CD14-positive monocyte (primary cell): ENCODE measurements at regions not wholly inside any gene's neighbourhood (a gene's known extent, or its start where the extent isn't known, plus 50 kb on each side); places are given as distances from the start of the nearest gene placed in this dataset.

ENCODE experiments used
- DNase-seq, 3 donors: peaks; one replicate each; pipeline ENCODE4 v3.0.0-alpha.2; 2011 to 2022
- H2AFZ ChIP-seq: 2 replicates; pipeline ENCODE4 v1.6.0; 2012; ENCODE audit warnings: mild to moderate bottlenecking, low read depth, low read length, inconsistent platforms; ENCODE audit not compliant: insufficient read depth, poor library complexity, severe bottlenecking
- H3K27ac ChIP-seq, 2 donors: 1 replicate in 1 of 2; 2 replicates in 1 of 2; pipeline ENCODE4 v1.5.1; 2012 to 2013; ENCODE audit warnings: low read length in 2 of 2, control low read depth in 1 of 2, inconsistent platforms in 1 of 2, low read depth in 1 of 2, mild to moderate bottlenecking in 1 of 2
- H3K27me3 ChIP-seq, 2 donors: one replicate each; pipeline versions ENCODE4 v1.6.0 to v1.6.1; 2011 to 2013; ENCODE audit warnings: low read length in 2 of 2; ENCODE audit not compliant: control insufficient read depth in 2 of 2, insufficient read depth in 2 of 2
- H3K36me3 ChIP-seq, 2 donors: replicated peaks in 1 of 2; 1 replicate in 1 of 2; 2 replicates in 1 of 2; pipeline versions ENCODE4 v1.5.1 to v1.6.1; 2012 to 2013; ENCODE audit warnings: low read length in 2 of 2, control low read depth in 1 of 2, inconsistent platforms in 1 of 2, mild to moderate bottlenecking in 1 of 2; ENCODE audit not compliant: insufficient read depth in 2 of 2, control insufficient read depth in 1 of 2
- H3K4me1 ChIP-seq, 2 donors: 1 replicate in 1 of 2; 2 replicates in 1 of 2; pipeline versions ENCODE4 v1.5.1 to v1.6.1; 2012 to 2013; ENCODE audit warnings: low read length in 2 of 2, control low read depth in 1 of 2, inconsistent platforms in 1 of 2, mild to moderate bottlenecking in 1 of 2, moderate library complexity in 1 of 2; ENCODE audit not compliant: insufficient read depth in 2 of 2, control insufficient read depth in 1 of 2
- H3K4me2 ChIP-seq: replicated peaks from 2 replicates; pipeline ENCODE3; 2012; ENCODE audit warnings: low read length, moderate library complexity, mild to moderate bottlenecking; ENCODE audit not compliant: poor library complexity, severe bottlenecking; ENCODE audit errors: extremely low read depth
- H3K4me3 ChIP-seq, 3 experiments: fragments of 200-600 bp in 1 of 3; sonication (generic) in 1 of 3; replicated peaks in 1 of 3; 1 replicate in 2 of 3; 2 replicates in 1 of 3; pipeline ENCODE4 v1.5.1; 2011 to 2013; ENCODE audit warnings: low read length in 3 of 3, mild to moderate bottlenecking in 3 of 3, control low read depth in 2 of 3, low read depth in 2 of 3, inconsistent platforms in 1 of 3, moderate library complexity in 1 of 3
- H3K79me2 ChIP-seq: 2 replicates; pipeline ENCODE4 v1.6.0; 2012; ENCODE audit warnings: mild to moderate bottlenecking, control low read depth, inconsistent platforms, low read length, moderate library complexity; ENCODE audit not compliant: insufficient read depth
- H3K9ac ChIP-seq: 2 replicates; pipeline ENCODE4 v1.6.0; 2017; ENCODE audit warnings: low read length, mild to moderate bottlenecking; ENCODE audit not compliant: insufficient read depth, poor library complexity, severe bottlenecking
- H3K9me3 ChIP-seq, 2 donors: replicated peaks in 1 of 2; 1 replicate in 1 of 2; 2 replicates in 1 of 2; pipeline versions ENCODE4 v1.5.1 to v1.6.1; 2012 to 2013; ENCODE audit warnings: low read length in 2 of 2, control low read depth in 1 of 2; ENCODE audit not compliant: control insufficient read depth in 1 of 2, insufficient read depth in 1 of 2
- H4K20me1 ChIP-seq: 2 replicates; pipeline ENCODE4 v1.6.0; 2012; ENCODE audit warnings: mild to moderate bottlenecking, low read length, control low read depth, moderate library complexity; ENCODE audit not compliant: insufficient read depth
- H3K27ac Mint-ChIP-seq, 7 donors: one replicate each; pipeline ENCODE4 v1.8.0; 2020; ENCODE audit warnings: mild to moderate bottlenecking in 7 of 7, mixed read lengths in 7 of 7, moderate library complexity in 6 of 7, inconsistent platforms in 2 of 7
- H3K27me3 Mint-ChIP-seq, 3 donors: one replicate each; pipeline ENCODE4 v1.8.0; 2021 to 2022; ENCODE audit warnings: low read depth in 3 of 3, mild to moderate bottlenecking in 3 of 3, mixed read lengths in 3 of 3, moderate library complexity in 3 of 3, inconsistent platforms in 1 of 3
- H3K36me3 Mint-ChIP-seq, 2 donors: one replicate each; pipeline ENCODE4 v1.8.0; 2020; ENCODE audit warnings: mixed read lengths in 2 of 2, inconsistent platforms in 1 of 2, mild to moderate bottlenecking in 1 of 2
- H3K4me1 Mint-ChIP-seq: one replicate; pipeline ENCODE4 v1.8.0; 2020; ENCODE audit warnings: mild to moderate bottlenecking, mixed read lengths
- H3K4me3 Mint-ChIP-seq, 2 donors: one replicate each; pipeline ENCODE4 v1.8.0; 2020; ENCODE audit warnings: mild to moderate bottlenecking in 2 of 2, mixed read lengths in 2 of 2, moderate library complexity in 1 of 2
- H3K9me3 Mint-ChIP-seq, 7 donors: one replicate each; pipeline ENCODE4 v1.8.0; 2020 to 2022; ENCODE audit warnings: mixed read lengths in 7 of 7, mild to moderate bottlenecking in 6 of 7, moderate library complexity in 6 of 7, inconsistent platforms in 2 of 7
- WGBS: methylation state at CpG from one replicate; pipeline ENCODE4 v1.1.5; 2013; ENCODE audit warnings: missing lambda C conversion rate; ENCODE audit not compliant: insufficient coverage; 5-methylcytosine and 5-hydroxymethylcytosine counted together
- intact Hi-C, 2 donors: fragments of 100-400 bp; cut with micrococcal nuclease; formaldehyde crosslinking; loops; one replicate each; pipeline versions ENCODE4 v1.15.0 to v1.15.1; 2023
- TF ChIP-seq, protein P1 (sequence below): fragments of 200-600 bp; IDR thresholded peaks from one replicate; pipeline ENCODE4 v1.8.0; 2022; ENCODE audit warnings: antibody characterized with exemption, mild to moderate bottlenecking

DNA sequence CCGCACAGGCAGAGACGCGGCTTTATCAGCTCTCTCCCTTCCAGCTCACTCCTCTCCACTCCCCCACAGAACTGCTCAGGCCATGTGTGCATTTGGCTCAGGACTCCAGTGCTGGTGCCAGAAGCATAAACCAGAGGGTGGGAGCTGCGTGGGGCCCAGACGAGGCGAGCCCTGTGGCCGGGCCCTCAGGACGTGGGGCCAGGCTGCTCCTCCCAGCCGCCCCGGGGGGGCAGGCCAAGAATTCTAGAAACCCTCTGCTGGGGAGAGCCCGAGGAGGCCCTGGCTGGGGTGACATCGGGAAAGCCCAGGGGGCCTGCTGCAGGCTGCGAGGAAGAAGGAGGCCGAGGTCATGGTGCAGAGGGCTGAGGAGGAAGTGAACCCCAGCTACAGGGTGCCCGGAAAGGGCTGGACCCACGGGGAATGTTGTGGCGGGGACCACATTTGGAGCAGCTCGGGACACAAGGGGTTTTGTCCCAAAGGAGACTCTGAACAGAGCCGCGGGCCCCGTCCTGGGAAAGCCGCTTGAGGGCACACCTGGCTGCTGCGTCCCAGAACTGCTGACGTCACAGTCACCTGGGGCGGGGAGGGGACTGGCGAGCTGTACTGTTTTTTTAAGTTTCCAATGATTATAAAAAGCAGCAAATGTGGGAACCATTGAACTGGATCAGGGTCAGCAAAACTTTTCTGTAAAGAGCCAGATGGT is 107.1 kb downstream of the BANF2 start:
- Mint-ChIP-seq H3K36me3 (no peaks in the 10 kb centered on the region), H3K4me1 (no peaks in the 10 kb centered on the region), H3K4me3 (no peak overlapping the region), H3K27ac (no peak overlapping the region), H3K9me3 (peaks cover 0 to 5% (median 0%) of the 10 kb centered on the region in 7 donors), H3K27me3 (peaks cover 0 to 3% (median 2%) of the 10 kb centered on the region in 3 donors)
- H3K36me3 ChIP-seq, result no peaks in the 10 kb centered on the region
- no peaks in the 10 kb centered on the region for H3K9me3 ChIP-seq
- no peaks in the 10 kb centered on the region for H3K27me3 ChIP-seq
- no peak overlapping the region for H3K4me3 ChIP-seq
- no peak overlapping the region for H2AFZ ChIP-seq
- H3K9ac ChIP-seq, result no peak overlapping the region
- H3K27ac ChIP-seq, result no peak overlapping the region
- DNase-seq, result no peak
- H3K4me2 ChIP-seq, result no peak overlapping the region
- TF ChIP-seq, protein P1, sequence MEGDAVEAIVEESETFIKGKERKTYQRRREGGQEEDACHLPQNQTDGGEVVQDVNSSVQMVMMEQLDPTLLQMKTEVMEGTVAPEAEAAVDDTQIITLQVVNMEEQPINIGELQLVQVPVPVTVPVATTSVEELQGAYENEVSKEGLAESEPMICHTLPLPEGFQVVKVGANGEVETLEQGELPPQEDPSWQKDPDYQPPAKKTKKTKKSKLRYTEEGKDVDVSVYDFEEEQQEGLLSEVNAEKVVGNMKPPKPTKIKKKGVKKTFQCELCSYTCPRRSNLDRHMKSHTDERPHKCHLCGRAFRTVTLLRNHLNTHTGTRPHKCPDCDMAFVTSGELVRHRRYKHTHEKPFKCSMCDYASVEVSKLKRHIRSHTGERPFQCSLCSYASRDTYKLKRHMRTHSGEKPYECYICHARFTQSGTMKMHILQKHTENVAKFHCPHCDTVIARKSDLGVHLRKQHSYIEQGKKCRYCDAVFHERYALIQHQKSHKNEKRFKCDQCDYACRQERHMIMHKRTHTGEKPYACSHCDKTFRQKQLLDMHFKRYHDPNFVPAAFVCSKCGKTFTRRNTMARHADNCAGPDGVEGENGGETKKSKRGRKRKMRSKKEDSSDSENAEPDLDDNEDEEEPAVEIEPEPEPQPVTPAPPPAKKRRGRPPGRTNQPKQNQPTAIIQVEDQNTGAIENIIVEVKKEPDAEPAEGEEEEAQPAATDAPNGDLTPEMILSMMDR, result no peak
- H4K20me1 ChIP-seq, result no peaks in the 10 kb centered on the region
- 88% methylated on average over 22 of the region's 26 CpGs for WGBS
- no peaks in the 10 kb centered on the region for H3K4me1 ChIP-seq
- intact Hi-C loops, result no loop called here
- H3K79me2 ChIP-seq, result no peaks in the 10 kb centered on the region

DNA sequence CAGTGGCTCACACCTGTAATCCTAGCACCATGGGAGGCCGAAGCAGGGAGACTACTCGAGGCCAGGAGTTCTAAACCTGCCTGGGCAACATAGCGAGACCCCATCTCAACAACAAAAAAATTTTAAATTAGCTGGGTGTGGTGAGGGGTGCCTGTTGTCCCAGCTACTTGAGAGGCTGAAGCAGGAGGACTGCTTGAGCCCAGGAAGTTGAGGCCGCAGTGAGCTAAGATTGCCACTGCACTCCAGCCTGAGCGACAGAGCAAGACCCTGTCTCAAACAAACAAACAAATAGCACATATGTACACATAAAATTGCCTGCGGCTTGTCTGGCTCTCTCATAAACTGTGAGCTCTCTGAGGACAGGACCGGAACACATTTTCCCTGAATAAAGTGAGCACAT is 106.3 kb downstream of the BANF2 start:
- Histone ChIP-seq H2AFZ (no peak overlapping the region), H3K4me3 (no peak overlapping the region), H3K79me2 (no peaks in the 10 kb centered on the region), H3K9me3 (no peaks in the 10 kb centered on the region), H3K36me3 (no peaks in the 10 kb centered on the region), H3K27ac (no peak overlapping the region), H3K4me2 (no peak overlapping the region), H3K27me3 (no peaks in the 10 kb centered on the region), H3K4me1 (no peaks in the 10 kb centered on the region), H3K9ac (no peak overlapping the region), H4K20me1 (no peaks in the 10 kb centered on the region)
- TF ChIP-seq, protein P1, result no peak
- H3K27ac Mint-ChIP-seq, result no peak overlapping the region
- no peaks in the 10 kb centered on the region for H3K36me3 Mint-ChIP-seq
- intact Hi-C loops, result no loop called here
- H3K9me3 Mint-ChIP-seq, result peaks cover 0 to 8% (median 0%) of the 10 kb centered on the region in 7 donors
- H3K4me1 Mint-ChIP-seq, result no peaks in the 10 kb centered on the region
- peaks cover 0 to 3% (median 2%) of the 10 kb centered on the region in 3 donors for H3K27me3 Mint-ChIP-seq
- 100% methylated on average over 3 of the region's 7 CpGs for WGBS
- no peak for DNase-seq
- no peak overlapping the region for H3K4me3 Mint-ChIP-seq
